HG03457 (cell line): ENCODE measurements at regions not wholly inside any gene's neighbourhood (a gene's known extent, or its start where the extent isn't known, plus 50 kb on each side); places are given as distances from the start of the nearest gene placed in this dataset.

Source experiments
- ATAC-seq: cut with Tn5 transposase; IDR thresholded peaks from one replicate; pipeline ENCODE4 v1.9.1; 2021; ENCODE audit warnings: moderate number of reproducible peaks; ENCODE audit not compliant: unreplicated experiment

DNA sequence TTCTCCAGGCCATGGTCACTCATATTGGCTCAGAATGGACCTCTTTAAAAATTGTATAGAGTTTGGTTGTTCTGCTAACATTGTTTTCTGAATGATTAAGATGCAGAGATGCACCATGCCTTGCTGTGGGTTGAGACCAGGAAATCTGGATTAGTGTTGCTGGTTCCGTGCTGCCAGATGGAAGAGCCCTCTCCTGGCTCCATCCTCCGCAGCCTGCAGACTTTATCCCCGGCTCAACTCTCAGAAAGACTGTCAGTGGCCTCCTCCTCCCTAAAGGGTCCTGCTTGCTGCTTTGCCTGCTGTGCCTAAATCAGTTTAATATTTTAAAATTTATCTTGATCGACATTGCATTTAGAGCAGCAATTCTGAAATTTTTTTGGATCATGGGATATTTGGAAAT, 196.7 kb downstream of the TENT4A start:
- ATAC-seq: no peak

DNA sequence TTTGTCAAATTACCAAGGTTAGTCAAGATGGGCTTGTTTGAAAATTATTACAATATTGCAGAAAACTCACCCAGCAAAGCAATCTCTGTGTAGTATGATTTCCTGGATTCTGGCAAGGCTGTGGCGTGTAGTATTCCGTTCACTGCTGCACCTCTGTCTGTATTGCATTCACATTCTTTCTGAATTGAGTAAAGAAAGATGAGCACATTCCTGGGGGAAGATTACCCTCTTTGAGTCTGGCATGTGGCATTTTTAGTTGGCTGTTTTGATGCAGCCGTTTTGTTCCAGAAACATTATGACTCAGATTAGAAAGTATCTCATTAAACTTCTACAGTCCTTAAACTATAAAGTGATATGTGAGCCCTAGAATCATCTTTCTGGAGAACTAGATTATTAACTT, 197.7 kb downstream of the TENT4A start:
- no peak for ATAC-seq

DNA sequence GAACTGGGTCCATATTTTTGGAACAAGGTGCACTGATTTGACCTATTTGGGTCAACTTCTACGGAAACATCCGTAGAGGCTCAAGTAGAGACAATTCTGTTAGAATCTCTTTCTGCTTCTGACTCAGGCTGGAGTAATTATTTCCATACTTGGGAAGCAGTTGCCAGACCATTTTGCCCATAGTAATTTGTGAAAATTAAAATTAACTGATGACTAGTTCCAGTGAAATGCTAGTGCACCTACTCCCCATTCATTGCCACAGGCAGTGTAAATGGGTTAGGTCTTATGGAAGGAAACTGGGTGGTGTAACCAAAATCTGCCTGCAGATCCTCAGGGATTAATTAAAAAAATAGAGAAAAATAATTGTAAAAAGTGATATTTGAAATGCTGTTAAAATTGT, 201.1 kb downstream of the TENT4A start:
- no peak for ATAC-seq

DNA sequence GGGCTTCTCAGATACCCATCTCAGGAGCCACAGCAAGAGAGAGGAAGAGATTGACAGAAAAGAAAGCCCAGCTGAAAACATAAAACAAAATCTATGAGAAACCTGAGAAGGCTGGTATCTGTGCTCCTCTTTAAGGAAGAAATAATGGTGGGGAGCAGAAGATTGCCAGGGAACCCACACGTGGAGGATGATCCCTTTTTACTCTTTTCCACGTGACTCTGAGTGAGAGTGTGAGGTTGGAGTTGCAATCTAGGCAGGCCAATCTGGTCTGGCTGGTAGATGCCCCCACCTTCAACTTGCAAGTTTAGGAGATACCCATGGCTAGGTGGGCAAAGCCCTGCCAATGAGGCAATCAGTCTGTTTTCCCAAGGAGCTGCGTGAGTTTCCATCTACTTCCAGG, 202.3 kb downstream of the TENT4A start:
- no peak for ATAC-seq

DNA sequence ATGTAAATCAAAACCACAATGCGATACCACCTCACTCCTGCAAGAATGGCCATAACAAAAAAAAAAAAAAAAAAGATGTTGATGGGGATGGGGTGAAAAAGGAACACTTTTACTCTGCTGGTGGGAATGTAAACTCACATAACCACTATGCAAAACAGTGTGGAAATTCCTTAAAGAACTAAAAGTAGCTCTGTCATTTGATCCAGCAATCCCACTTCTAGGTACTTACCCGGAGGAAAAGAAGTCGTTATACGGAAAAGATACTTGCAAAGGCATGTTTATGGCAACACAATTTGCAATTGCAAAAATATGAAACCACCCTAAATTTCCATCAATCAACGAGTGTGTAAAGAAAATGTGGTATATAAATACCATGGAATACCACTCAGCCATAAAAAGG, 205.0 kb downstream of the TENT4A start:
- no peak for ATAC-seq

DNA sequence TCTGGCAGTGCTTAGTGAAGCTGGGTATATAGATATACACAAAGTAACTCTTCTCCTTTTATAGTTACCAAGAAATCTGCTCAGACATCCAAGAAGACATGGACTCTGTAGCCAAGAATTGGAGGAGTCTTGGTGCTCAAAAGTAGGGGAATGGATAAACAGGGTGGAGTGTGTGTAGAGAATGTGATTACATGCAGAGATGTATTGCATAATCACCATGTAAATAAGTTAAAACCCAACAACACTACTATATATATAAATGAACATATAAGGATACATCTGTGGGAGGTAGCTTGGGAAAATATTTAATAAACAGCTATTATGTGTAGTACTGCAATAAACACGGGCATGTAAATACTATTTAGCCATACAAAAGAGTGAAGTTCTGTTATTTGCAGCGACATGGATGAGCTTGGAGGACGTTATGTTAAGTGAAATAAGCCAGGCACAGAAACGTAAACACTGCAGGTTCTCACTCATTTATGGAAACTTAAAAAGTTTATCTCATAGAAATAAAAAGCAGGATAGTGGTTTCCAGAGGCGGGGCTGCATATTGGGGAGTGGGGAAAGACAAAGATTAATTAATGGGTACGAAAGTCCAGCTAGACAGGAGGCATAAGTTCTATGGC, 207.5 kb downstream of the TENT4A start:
- no peak for ATAC-seq

DNA sequence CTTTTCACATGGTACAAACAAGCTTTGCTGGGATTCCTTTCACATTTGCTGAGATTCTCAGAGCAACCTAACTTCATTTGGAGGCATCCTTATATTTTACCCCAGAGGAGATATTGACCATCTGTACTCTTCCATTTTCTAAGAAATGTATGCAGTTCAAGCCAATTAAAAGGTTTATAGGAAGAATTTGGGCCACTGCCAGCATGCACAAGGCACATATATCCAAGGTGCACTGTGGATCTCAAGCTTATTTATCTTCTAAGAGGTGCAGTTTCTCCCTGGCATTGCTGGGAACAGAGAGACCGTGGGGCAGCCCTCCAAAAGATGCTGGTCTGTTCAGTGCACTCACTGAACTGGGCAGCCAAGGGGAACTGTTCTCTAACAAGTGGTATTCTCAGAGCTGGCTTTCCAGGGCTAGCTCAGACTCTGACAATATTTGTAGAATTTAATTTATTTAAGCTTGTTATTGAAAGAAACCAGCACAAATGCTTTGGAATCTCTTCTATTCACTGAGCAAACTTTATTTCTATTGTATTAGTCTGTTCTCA, 213.3 kb downstream of the TENT4A start:
- no peak for ATAC-seq

DNA sequence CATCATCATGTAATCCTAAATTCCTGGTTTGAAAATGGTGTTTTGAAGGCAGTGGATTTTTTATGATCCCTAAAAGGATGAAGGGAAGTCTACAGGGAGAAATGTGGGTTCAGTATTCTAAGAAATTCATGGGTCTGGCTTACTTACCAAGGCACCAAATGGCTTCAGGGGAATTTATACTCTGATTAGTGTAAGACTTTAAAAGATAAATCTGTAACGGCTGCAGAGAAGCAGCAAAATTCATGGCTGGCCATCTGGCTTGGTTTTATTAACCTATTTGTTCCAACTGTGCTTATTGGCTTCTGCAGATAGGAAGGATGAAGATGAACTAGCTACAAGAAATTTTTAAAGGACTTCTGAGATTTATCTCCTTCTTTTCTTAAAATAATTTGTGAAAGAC, 222.8 kb downstream of the TENT4A start:
- ATAC-seq: no peak

DNA sequence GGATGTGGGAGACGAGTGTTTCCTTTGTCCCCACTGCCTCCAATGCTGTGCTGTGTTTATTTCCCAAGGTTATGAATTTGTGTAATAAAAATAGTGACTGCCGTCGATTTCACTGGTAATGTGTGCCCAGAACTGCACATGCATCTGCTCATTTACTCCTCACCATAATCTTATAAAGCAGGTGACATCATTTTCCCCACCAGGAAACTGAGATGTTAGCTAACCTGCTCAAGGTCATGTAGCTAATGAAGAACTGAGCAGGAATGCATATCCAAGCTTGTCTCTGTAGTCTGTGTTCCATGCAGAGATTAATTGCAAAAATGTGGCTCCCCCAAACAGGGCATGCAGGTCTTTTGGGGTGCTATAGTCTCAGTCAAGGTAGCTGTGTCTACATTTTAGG, 224.4 kb downstream of the TENT4A start:
- ATAC-seq: no peak

DNA sequence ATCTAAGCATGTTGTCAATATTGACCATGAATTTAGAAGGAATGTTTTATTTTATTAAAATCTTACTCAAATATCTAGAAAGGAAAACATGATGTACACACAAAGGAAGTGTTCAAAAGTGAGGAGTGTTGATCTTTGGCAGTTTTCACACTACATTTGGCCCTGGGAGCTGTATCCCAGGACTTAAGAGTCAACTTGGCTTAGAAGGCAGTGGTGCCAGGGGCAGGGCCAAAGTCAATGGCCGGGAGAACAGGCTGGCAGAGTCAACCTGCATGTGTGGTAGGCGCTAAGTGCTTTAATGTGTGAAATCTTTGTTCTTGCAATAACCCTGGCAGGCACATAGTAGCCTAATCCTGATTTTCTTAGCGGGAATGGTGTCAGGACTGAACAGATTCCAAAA, 228.4 kb downstream of the TENT4A start:
- no peak for ATAC-seq

DNA sequence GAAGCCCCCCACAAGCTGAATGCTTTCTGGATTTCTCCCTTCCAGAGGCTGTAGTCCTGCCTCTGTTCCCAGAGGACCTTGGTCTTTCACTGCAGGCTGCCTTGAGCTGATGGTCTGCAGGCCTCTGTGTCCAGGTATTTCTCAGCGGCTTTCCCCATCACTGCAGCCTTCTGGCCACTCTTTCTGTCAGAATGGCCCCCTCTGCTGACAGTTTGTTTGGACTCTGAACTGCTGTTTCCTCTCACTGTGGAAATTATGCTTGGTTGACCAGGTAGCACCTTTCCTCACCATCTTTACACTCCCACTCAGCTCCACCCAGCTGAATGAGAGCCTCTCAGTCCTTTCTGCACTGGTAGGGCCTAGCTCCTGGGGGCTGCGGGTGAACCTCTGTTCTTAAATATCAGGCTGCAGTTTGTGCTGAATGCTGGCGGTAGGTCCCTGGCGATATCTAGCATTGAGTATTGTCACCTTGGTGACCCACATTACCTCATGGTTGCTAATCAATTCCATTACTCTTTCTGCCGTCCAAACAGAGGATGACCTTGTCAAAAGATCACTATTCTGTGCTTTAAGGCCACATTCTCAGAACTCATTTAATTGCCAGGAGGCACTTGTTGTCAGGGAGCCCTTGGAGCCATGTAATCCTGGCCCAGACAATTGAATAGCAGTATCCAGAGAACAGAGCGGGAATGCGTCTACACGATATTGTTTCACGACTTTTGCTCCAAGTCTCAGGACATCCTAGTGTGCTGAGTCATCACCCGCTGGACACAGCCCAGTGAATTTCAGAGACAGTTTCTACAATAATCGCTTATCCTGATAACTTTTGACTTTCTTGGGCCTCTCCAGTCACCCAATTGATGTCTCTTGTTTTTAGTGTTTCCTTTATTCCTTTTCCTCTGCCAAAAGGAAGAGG, 230.2 kb downstream of the TENT4A start:
- ATAC-seq: no peak

DNA sequence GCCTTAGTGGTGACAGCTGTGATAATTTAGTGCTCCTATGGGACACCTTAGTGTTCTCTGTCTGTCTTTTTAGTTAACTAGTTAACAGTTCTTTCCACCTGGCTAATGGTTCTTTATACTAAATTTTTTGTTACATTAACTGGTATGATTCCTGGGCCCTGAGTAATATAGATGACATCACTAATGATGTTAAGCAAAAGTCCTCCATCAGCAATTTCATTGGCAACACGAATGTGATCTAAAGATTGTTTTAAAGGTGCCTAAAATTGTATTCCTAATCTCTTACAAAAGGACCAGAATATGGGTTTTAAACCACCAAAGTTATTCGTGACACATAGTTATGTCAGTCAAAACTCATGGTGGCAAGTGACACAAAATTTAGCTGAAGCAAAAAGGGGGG, 235.3 kb downstream of the TENT4A start:
- no peak for ATAC-seq

DNA sequence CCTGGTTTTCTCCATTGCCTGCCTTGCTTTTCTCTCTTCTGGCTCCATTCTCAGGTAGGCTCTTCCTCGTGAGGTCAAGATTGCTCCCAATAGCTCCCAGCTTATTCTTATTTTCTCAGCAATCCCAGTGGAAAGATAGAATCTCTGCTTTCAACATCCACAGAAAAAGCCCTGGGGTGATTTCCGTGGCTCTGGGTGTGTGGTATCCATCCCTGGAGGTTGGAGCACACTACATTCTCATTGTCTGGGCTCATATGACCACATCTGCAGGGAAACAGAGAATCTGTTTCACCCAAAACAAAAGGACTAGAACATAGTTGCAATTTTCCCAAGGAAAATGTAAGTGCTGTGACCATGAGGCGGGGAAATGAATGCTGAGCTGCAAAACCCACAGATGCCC, 236.0 kb downstream of the TENT4A start:
- no peak for ATAC-seq

DNA sequence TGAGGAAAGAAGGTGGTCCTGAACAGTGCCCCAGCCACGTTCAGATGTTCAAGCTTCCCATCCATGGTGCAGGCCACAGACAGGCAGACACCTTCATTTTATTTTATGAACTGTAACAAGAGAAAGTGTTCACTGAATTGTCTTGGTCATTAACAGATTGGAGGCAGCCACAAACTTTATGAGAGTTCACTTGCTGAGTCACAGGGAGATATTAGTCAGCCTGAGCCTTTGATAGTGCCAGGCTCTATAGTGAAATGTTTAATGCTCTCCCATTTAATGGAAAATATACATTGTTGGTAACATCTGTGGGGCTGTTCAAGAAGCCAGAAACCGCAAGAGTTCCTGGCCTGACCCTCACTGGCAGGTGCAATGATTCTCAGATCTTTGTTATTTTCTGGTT, 237.0 kb downstream of the TENT4A start:
- no peak for ATAC-seq

DNA sequence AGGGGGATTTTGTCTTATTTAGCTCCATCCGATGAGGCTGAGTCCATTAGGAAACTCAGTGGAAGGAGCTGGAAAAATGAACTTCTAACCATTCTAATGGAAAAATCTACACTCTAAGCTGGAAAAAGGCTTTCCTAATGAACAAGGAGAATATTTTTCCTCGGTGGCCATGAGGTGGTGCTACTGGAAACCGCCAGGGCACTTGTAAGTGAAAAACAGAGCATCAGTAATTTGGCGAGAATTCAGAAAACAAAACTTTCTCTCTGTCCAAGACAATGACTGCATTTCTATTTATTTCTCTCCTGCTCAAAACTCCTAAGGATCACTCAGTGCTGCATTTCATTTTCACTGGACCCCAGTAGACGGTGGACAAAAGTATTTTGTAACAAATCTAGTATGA, 237.6 kb downstream of the TENT4A start:
- no peak for ATAC-seq

DNA sequence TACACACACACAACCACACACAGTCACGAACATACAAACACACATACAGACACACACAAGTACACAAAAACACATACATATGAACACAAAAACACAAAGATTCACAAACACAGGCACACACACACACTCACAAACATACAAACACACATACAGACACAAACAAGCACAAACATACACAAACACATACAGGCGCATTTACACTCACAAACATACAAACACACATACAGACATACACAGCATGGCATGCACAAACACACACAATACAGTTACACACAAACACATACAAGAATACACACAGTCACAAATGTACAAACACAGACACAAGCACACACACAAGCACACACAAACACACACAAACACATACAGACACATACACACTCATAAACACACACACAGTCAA, 247.9 kb downstream of the TENT4A start:
- no peak for ATAC-seq

DNA sequence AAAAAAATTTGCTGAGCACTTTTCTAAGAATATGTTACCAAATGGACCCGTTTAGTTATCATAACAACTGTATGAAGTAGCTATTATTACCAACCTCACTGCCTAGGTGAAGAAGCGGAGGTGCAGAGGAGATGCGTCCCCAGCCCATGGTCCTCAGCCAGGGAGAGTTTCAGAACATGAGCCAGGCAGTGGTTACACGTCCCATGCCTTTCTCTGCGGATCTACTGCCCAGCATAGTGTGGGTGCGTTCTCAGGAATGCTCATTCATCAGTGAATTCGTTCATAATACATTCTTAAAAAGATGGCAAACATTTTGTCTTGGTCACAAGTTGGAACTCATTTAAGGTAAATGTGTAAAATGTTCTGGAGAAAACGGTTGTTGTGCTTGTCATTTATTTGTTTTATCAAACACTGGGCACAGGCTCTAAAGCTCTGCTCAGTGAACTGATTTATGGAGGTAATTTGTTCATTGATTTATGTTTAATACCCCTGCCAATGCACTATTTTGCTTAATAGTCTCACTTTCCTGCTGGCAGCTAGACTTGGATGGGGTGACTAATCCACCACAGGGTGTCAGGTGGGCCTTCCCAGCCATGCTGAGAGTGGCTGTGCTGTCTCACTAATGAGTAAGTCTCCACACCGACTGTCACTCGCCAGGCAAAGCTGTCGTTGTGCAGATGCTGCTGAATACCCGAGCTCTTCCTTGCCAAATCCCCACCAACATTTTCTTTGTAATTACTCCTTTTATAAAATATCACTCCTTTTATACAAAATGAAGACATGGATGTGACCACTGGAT, 248.8 kb downstream of the TENT4A start:
- no peak for ATAC-seq

DNA sequence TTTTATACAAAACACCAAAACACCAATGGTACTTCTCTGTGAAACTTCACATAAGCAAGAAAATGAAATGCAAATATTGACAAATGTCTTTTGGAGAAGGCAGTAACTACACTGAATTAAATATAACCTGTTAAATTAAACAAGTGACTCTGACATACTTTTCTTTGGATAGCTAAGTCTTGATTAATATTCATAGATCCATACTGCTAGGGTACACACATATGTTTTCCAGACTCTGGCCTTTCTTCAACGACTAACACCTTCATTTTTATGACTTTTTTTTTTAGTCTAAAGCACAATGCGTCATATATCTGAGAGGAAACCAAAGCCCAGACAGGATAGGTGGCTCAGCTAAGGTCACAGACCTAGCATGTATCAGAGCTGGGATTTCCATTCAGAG, 263.7 kb downstream of the TENT4A start:
- ATAC-seq: no peak

DNA sequence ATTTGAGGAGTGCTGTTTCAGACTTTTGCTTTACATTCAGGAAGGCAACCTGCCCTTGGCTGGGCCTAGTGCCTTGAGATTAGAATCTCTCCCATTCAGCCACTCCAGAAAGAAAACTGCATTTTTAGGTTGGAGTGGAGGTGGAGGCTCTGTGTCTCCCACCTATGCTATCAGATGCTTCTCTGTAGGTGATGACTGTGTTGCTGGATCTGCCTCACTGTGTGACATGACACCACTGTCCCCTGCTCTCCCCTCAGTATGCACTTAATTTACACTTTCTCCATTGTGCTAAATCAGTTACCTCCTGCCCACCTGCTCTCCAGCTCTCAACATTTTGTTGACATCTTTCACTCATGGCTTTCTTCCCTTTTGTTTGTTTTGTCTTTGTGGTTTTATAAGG, 265.8 kb downstream of the TENT4A start:
- no peak for ATAC-seq

DNA sequence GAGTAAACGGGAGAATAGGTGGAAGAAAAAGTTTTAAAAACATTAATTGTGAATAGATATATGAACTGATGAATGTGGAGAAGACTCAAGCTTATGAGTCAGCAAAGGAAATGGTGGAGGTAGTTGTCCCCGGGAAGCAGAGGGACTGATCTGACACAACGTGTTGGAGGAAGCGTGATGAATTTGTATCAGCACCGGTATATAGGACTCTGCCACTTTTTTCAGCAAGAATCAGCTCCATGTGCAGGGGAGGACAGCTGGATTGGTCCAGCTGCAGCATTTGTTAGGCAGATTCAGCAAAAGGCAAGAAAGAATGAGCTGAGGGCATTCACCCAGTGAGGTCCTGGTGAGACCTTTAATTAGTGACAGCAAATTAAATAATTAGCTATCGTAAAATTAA, 276.0 kb downstream of the TENT4A start:
- ATAC-seq: no peak

DNA sequence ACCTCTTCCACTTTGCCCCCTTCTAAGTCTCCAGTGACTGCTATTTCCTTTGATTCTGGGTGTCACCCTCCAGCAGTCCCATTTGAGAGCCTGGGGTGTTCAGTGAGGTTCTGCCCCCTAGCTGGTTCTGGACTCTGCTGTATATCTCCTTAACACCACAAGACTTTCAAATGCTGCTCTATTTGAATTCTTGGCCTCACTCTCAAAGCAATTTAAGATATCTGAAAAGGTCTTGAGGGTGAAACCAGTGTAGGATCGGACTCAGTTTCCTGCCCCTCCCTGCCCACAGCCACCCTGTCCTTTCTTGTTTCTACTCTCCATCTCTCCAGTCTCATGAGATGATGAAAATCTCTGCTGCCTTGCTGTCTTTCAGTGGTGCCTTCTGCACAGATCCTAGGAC, 280.9 kb downstream of the TENT4A start:
- ATAC-seq: no peak

DNA sequence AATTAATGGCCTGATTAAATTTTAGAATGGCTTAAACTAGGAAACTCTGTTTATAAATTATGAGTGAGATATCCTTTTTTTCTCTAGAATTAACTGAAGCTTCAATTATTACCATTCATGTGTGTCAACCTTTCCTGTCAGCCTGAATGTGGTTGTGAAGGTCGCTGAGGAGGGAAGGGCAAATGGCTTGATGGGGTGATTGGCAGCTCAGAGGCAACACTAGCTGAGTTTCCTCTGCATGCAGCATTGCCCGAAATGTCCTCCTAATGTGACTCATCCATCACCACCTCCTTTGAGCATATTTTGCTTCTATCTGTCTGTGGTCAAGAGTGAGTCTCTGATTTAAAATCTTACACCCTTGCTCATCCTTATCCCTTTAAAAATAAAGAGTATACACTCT, 281.9 kb downstream of the TENT4A start:
- ATAC-seq: no peak
